IPS DF 6.9 (cell line): ENCODE measurements at regions not wholly inside any gene's neighbourhood (a gene's known extent, or its start where the extent isn't known, plus 50 kb on each side); places are given as distances from the start of the nearest gene placed in this dataset.
"Not testable (repeated sequence)": the region's sequence is repeated elsewhere in the genome, so short reads cannot be mapped to it uniquely, and the experiment has no call there.

Experiments used
- DNase-seq: peaks from one replicate; pipeline ENCODE4 v3.0.0-alpha.2; 2013; ENCODE audit warnings: low read depth, low spot score
- H3K27ac ChIP-seq: one replicate; pipeline ENCODE4 v1.5.1; 2013; ENCODE audit warnings: low read length, control low read depth
- H3K27me3 ChIP-seq: 2 replicates; pipeline ENCODE4 v1.6.1; 2013; ENCODE audit warnings: mild to moderate bottlenecking, low read length; ENCODE audit not compliant: control insufficient read depth, insufficient read depth
- H3K36me3 ChIP-seq: 2 replicates; pipeline ENCODE4 v1.6.1; 2013; ENCODE audit warnings: low read length; ENCODE audit not compliant: control insufficient read depth, insufficient read depth
- H3K4me1 ChIP-seq: 2 replicates; pipeline ENCODE4 v1.6.1; 2013; ENCODE audit warnings: low read length; ENCODE audit not compliant: control insufficient read depth, insufficient read depth
- H3K4me3 ChIP-seq: 2 replicates; pipeline ENCODE4 v1.5.1; 2013; ENCODE audit warnings: mild to moderate bottlenecking, low read length
- H3K9me3 ChIP-seq: 2 replicates; pipeline ENCODE4 v1.6.1; 2013; ENCODE audit warnings: low read length, inconsistent platforms; ENCODE audit not compliant: control insufficient read depth, insufficient read depth
- WGBS: extraction: QIAGEN DNeasy Blood & Tissue Kit; methylation state at CpG from one replicate; pipeline ENCODE4 v1.1.7; 2013; ENCODE audit warnings: mixed read lengths, missing lambda C conversion rate; ENCODE audit not compliant: insufficient read length, insufficient coverage; 5-methylcytosine and 5-hydroxymethylcytosine counted together

DNA sequence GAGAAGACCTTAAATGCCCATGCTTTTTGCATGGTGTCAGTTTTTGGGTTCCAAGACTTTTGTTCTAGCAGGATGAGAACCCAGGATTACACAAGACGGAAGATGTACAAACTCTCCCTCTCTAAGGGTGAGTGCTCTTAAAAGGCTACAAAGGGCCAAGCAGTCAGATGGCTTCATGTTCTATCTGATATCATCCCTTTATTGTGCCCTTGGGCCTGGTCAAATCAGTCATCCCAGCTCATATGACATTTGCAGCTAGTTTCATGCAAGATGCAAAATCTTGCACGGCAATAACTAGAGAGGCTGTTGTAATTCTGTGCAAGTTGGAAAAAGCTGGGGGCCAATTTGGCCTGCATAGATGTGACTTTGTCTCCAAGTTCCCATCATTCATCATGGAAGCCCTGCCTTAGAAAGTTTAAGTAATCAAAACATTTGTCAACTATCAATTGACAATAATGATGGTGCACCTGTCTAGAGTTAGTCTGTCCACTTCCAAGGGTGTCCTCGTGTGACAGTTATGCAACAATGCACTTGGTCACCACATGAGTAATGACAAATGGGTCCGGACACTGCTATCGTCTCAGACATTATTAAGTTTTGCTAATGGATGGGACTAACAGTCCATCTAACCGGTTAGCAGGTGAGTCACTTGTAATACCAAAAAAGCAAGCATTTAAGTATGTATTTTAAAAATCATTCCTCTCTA lies 58.6 kb upstream of the ZFHX3 start:
- DNase-seq: no peak
- no CpG with 5 or more reads among the region's 6 CpGs for WGBS
- Histone ChIP-seq H3K36me3 (no peaks in the 10 kb centered on the region), H3K4me3 (no peak overlapping the region), H3K4me1 (no peaks in the 10 kb centered on the region; the same call in 1 of the 2 replicates), H3K27ac (no peak overlapping the region), H3K27me3 (no peaks in the 10 kb centered on the region), H3K9me3 (no peaks in the 10 kb centered on the region)

DNA sequence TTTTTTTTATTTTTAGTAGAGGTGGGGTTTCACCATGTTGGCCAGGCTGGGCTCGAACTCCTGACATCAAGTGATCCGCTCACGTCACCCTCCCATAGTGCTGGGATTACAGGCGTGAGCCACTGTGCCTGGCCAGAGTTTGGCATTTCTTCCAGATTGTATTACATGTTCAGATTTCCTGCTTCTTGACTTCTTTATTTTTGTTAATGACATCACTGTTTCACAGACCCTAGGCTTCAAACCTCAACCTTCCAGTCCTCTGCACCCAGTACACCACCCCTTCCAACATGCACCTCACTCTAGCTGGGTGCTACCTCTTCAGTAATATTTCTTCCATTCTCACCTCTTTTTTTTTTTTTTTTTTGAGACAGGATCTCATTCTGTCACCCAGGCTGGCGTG lies 53.6 kb upstream of the ZFHX3 start:
- H3K27ac ChIP-seq: no peak overlapping the region
- H3K9me3 ChIP-seq: no peaks in the 10 kb centered on the region
- H3K4me3 ChIP-seq: no peak overlapping the region
- no CpG with 5 or more reads among the region's 5 CpGs for WGBS
- DNase-seq: no peak
- no peaks in the 10 kb centered on the region for H3K36me3 ChIP-seq
- H3K4me1 ChIP-seq: no peaks in the 10 kb centered on the region
- H3K27me3 ChIP-seq: no peaks in the 10 kb centered on the region

DNA sequence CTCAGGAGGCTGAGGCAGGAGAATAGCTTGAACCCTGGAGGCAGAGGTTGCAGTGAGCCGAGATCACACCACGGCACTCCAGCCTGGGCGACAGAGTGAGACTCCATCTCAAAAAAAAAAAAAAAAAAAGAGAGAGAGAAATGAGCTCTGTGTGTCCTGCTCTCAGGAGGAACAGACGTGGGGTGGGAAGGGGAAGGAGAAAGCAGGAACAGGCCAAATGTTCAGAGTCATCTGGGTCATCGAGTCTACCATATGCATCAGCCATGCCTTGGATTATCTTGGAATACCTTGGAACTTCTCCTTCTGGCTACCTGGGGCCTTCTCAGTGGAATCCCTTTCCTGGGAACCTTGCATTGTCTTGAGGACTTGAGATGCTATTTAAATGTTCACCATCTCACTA lies 51.7 kb upstream of the ZFHX3 start:
- H3K9me3 ChIP-seq, H3K27me3 ChIP-seq, DNase-seq, H3K36me3 ChIP-seq, H3K27ac ChIP-seq, H3K4me1 ChIP-seq, H3K4me3 ChIP-seq: not testable (repeated sequence)
- no CpG with 5 or more reads among the region's 5 CpGs for WGBS
